HG02763 (cell line): ENCODE measurements at regions not wholly inside any gene's neighbourhood (a gene's known extent, or its start where the extent isn't known, plus 50 kb on each side); places are given as distances from the start of the nearest gene placed in this dataset.
A peak's percentile ranks its signal among the peaks of the same experiment; 100 is the strongest.
"Not testable (repeated sequence)": the region's sequence is repeated elsewhere in the genome, so short reads cannot be mapped to it uniquely, and the experiment has no call there.

ENCODE experiments used
- ATAC-seq: cut with Tn5 transposase; IDR thresholded peaks from one replicate; pipeline ENCODE4 v1.9.1; 2021; ENCODE audit warnings: mild to moderate bottlenecking, moderate library complexity; ENCODE audit not compliant: unreplicated experiment

DNA sequence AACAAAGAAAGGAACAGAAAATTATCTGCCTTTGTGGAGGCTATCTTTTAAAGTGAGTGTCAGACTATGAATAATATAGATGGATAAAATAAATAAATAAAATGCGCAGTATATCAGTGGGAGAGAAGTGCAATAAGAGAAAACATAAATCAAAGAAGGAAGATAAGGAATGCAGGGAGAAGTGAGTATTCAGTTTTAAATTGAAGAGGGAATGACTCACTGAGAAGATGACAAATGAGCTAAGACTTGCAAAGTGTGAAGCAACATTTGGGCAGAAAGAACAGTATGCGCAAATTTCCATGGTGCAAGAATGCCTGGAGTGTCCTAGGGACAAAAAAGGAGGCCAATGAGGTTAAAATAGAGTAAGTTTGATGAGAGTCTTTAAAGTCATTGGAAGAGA is 1300.1 kb upstream of the ALCAM start:
- ATAC-seq: no peak

- no peak for ATAC-seq
Observed at GRCh38 chr3:104069114-104069513, 1297.6 kb upstream of the ALCAM start.

DNA sequence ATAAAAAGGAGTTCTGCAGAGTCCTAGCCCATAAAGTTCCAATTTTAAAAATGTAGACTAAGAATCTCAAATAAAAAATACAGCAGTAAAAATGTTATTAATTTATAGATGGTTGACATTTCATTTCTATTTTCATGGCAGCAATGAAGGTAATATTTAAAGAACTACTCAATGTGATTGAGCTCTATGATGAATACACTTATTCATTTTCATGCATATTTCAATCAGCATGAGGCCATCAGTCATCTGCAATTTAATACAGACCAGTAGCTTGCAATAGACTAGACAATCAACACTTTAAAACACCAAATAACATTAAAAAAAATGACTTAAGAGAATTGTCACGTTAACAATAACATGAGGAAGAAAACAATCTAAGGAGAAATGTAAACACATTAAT is 1295.8 kb upstream of the ALCAM start:
- ATAC-seq: no peak

GRCh38 chr3:104080088-104080626 is 1286.6 kb upstream of the ALCAM start:
- ATAC-seq: no peak

DNA sequence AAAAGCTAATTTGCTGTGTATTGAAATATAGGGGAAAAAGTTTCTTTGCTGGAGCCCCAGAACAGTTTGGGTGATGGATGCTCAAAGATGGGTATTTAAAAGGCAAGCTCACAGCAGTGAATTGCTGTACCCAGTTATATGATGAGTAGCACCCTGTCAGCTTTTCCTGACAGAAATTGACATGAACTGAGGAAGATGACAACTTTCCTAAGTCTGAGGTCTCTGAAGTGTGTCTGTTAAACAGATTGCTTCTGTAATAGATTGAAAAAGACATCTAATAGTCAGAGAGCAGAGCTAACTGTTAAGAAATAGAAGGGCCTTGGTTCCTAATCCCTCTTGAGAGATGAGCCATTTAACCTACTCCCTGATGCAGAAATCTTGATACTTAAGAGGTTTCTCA is 1278.0 kb upstream of the ALCAM start:
- ATAC-seq: no peak

- not testable (repeated sequence) for ATAC-seq
Observed at GRCh38 chr3:104089987-104090386, 1276.7 kb upstream of the ALCAM start.

DNA sequence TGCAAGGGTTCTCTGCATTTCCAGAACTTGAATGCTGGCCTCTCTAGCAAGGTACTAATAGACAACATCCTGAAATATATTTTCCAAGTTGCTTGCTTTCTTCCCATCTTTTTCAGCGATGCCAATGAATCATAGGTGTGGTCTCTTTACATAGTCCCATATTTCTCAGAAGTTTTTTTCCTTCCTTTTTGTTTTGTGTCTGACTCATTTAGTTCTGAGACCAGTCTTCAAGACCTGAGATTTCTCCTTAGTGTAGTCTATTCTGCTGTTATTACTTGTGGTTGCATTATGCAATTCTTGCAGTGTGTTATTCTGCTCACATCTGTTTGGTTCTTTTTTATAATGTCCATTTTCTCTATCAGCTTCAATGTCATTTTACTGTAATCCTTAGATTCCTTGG is 1265.0 kb upstream of the ALCAM start:
- no peak for ATAC-seq

DNA sequence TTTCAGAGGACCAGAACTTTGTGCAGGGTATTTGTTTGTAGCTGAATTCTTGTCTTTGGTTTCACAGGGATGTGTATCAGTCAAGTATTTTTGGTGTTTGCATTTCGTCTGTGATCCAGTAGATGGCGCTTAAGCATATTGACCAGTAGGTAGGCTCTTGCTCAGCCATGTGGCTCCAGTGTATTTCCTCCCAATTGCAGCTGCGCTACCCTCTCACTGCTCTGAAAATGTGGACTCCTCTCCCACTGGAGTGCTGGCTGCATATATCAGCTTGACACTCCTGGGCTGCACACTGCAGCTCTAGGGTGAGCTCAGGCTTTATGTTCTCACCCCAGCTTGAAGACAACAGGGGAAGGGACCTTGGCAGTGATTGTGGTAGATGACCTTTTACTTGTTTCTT is 1264.3 kb upstream of the ALCAM start:
- ATAC-seq: peak; percentile 98

DNA sequence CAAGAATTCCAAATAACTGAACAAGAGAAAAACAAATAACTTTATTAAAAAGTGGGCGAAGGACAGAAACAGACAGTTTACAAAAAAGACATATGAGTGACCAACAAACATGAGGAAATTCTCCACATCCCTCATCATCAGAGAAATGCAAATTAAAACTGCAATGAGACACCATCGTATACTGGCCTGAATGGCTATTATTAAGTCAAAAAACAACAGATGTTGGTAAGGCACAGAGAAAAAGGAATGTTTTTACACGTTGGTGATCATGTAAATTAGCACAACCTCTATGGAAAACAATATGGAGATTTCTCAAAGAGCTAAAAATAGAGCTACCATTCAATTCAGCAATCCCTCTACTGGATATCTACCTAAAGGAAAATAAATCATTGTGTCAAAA is 1260.4 kb upstream of the ALCAM start:
- ATAC-seq: no peak

DNA sequence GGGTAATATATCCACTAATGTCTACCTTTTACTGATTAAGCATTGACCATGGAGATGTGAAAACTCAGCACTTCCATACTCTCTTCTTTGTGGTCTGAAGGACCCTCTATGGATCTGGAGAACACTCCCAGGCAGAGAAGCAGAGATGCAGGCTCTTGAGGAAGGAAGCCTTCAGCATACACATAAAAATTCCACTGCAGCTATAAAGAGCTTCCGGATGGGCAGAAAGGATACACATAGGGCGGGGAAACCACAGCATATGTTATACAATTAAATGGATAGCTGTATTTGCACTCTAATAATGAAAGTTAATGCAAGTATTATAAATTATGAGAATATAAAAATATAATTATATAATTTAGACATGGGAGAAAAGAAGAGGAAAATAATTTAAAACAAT is 1258.2 kb upstream of the ALCAM start:
- ATAC-seq: no peak

- ATAC-seq: no peak
Observed at GRCh38 chr3:104126463-104126862, 1240.2 kb upstream of the ALCAM start.

GRCh38 chr3:104126864-104127553 is 1239.7 kb upstream of the ALCAM start:
- ATAC-seq: no peak

- no peak for ATAC-seq
Observed at GRCh38 chr3:104127830-104128229, 1238.9 kb upstream of the ALCAM start.

DNA sequence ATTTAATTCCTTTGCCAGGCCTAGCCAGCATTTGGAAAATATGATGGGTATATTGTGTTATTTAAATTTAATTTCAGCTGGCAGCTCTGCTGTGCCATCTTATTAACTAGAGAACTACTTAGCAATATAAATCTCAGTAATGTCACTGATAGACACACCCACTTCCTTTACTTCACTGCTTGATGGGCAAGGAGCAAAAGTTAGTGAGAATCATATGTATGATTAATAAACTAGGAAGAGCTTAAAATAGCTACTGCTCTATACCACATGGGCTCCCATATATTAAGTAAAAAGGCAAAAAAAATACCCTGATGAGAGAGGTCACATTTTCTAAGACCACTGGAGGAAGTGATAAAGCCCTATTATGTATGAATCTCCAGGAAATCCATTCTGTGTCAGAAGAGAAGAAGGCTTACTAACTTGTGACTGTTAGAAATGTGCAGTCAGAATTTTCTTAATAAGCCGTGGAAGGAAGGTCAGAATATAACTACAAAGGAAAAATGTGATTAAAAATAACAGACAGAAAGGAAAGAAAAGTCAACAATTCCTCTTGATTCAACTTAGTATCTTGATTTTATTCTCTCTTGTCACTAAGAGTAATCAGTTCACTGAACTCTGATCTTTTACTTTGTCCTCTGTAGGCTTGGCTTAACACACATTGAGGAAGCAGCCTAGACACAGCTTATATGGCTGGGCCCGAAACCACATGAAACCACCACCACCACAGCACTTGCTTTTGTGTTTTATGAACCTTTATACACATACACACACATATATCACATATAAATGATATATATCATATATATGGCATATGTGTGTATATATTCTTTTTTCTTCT is 1233.9 kb upstream of the ALCAM start:
- no peak for ATAC-seq

DNA sequence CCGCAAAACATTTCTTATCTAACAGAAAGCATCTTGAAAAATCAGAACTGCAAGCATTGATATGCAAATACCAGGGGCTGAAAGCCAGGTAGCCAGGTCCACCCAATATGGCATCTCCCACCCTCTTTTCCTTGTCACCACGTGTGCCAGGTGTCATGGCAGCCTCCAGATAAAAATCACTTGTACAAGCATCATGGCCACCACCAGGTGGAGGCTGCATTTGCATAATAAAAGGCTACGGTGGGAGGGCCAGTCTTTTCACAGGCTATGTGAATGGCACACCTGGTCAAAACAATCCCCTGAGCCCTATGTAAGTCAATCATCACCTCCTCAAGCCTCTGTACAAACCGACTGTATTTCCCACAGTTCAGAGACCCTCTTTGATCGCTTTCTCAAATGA is 1233.1 kb upstream of the ALCAM start:
- no peak for ATAC-seq

DNA sequence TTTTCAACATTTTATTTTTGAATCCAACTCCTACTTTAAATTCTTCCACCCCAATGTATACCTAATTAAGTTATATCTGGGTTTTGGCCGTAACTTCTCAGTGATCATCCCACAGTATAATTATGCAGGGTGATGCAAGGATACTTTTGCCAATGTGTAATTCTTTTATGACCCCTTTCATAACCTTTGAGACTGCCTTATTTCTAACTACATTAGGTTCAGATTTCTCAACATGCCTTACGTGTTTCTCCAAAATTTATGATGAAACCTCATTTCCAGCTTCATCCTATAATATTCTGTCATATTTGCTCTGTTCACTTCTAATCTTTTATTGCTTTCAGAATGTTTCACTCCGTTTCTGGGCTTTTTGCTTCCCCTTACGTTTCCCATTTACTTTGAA is 1229.6 kb upstream of the ALCAM start:
- no peak for ATAC-seq

- ATAC-seq: no peak
Observed at GRCh38 chr3:104145164-104145563, 1221.5 kb upstream of the ALCAM start.

DNA sequence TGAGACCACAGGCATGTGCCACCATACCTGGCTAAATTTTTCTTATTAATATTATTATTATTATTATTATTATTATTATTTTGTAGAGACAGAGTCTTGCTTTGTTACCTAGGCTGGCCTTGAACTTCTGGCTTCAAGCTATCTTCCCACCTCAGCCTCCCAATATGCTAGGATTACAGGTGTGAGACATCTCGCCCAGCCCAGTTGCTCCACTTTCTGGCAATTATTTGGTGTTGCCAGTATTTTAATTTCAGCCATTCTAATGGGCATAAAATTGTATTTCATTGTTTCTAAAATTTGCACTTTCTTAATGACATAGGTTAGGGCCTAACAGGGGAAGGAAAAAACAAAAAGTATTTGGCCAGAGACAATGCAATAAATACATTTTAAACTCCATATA is 1217.6 kb upstream of the ALCAM start:
- ATAC-seq: no peak

DNA sequence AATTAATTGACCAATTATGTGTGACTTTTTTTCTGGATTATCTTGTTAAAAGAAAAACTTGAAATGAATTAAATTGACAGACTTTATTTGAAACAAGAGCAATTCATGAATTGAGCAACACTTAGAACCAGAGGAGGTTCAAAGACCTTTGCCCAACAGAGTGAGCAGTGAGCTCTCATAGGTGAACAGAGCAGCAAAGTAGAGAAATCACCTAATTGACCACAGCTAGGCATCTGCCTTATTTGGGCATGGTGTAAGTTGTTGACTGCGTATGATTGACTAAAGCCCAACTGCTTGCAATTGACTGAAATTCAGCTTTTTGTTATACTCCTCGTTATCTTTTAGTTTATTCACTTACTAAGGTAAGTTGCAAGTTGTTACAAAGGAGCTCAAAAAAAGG is 1216.0 kb upstream of the ALCAM start:
- ATAC-seq: no peak

DNA sequence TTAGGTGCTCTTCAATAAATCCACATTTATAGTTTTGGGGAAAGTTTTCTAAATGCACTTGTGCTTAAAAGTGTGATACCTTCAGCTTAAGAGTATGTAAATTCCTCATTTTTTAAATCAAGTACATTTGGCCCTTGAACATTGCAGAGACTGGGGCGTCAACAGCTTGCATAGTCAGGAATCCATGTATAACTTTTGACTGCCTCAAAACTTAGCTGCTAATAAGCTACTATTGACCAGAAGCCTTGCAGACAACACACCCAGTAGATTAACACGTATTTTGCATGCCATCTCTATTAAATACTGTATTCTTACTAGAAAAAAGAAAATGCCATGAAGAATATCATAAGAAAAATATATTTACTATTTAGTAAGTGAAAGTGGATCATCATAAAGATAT is 1211.8 kb upstream of the ALCAM start:
- no peak for ATAC-seq

- ATAC-seq: no peak
Observed at GRCh38 chr3:104165866-104166265, 1200.8 kb upstream of the ALCAM start.

- ATAC-seq: no peak
Observed at GRCh38 chr3:104168386-104168785, 1198.3 kb upstream of the ALCAM start.
